ENCODE measurements at regions not wholly inside any gene's neighbourhood (a gene's known extent, or its start where the extent isn't known, plus 50 kb on each side); places are given as distances from the start of the nearest gene placed in this dataset.

DNA sequence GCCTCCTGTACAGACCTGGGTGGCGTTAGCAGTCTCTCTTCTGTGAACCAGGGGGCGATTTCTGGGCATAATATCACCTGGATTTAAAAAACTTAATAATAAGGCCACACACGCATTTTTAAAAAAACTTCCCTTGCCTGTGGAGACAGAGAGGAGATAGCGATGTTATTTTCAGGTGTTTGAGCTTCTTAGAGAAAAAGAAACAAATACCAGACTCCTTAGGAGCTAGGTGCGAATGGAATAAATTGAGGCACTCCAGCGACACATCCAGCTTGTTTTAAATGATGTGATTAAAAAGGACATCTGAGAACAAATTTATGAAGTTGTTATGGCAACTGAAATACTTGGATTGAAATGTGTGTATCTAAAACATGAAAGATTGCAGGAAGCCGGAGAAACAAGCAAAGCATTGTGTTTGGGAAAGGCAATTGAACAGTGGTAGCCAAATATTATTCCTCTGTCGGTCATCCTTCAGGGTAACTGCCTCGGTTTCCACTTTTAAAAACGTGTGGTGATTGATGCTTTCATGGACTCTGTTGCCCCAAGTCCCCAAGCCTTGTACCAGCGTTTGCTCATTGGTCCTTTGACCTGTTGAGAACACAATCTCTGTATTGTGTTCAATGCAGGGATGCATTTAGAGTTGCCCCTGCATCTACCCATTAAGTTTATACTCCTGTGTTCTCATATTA lies 158.7 kb downstream of the TM9SF2 start:
- Histone ChIP-seq H3K27me3 (ENCODE audit: control insufficient read depth, insufficient read depth, low read length, poor library complexity, severe bottlenecking) (no peaks in the 10 kb centered on the region), H3K4me1 (ENCODE audit: control insufficient read depth, insufficient read depth, low read length) (peaks cover 63% of the 10 kb centered on the region), H3K4me3 (ENCODE audit: insufficient read depth, low read depth, low read length) (no peak overlapping the region), H3K27ac (ENCODE audit: insufficient read depth, low read depth, low read length, poor library complexity, severe bottlenecking) (peak overlapping the region; percentile 95), H3K36me3 (ENCODE audit: control insufficient read depth, insufficient read depth, low read length) (no peaks in the 10 kb centered on the region), H3K9me3 (ENCODE audit: control insufficient read depth, low read length) (no peaks in the 10 kb centered on the region)
- WGBS, 2 experiments: 40 to 46% methylated on average over 10 to 11 of the region's 11 CpGs

DNA sequence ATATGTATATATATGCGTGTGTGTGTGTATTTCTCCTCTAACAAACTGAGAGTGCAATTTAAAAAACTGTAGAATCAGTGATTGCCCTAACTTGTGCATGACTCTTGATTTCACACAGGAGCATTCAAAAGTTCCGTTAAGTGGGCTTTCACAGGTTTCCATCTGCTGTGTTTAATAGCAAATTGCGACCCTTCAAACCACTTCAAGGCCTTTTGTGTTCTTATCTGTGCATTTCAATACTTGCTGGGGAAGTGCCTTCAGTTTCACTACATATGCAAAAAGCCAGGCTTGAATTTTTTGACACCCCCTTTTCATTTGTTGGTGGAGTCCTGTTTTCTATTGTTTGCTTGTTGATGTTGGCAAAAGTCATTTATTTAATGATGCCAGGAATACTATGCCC lies 158.0 kb downstream of the TM9SF2 start:
- 3 to 5% methylated on average over 2 to 3 of the region's 3 CpGs for WGBS, 2 experiments
- Histone ChIP-seq H3K9me3 (ENCODE audit: control insufficient read depth, low read length) (no peaks in the 10 kb centered on the region), H3K27me3 (ENCODE audit: control insufficient read depth, insufficient read depth, low read length, poor library complexity, severe bottlenecking) (no peaks in the 10 kb centered on the region), H3K27ac (ENCODE audit: insufficient read depth, low read depth, low read length, poor library complexity, severe bottlenecking) (peak overlapping the region; percentile 95), H3K36me3 (ENCODE audit: control insufficient read depth, insufficient read depth, low read length) (no peaks in the 10 kb centered on the region), H3K4me1 (ENCODE audit: control insufficient read depth, insufficient read depth, low read length) (peaks cover 59% of the 10 kb centered on the region), H3K4me3 (ENCODE audit: insufficient read depth, low read depth, low read length) (peak overlapping the region; percentile 23)

DNA sequence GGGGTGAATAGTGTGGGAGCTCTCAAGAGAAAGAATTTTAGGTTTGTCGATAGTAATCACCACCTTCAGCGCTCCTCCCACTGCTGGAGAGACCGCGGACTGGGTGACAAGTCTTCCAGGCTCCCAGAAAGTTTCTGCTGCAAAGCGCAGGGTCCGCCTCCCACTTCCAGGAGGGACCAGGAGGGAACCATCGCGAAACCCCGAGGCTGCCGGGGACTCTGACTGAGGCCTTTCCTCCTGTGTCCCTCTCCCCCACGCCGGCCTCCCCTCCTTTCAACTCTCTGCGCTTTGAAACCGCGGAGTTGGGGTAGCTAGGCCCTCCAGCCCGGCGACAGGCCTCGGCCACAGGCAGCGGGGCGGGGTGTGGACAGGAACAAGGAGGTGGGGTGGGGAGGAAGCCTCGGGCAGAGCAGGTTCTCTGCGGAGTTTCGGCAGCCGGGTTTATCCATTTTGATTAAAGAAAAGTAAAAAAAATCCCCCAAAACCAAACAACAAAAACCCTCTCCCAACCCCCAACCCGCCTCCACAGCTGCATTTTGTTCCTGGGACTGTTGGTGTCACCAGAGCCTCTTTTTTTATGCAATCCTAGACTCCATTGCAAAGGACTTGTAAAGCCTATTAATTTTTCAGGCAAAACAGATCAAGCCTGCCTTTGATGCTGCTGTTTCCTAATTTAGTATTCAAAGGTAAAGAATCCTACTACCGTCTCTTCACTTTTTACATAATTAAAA lies 157.2 kb downstream of the TM9SF2 start:
- Histone ChIP-seq H3K36me3 (ENCODE audit: control insufficient read depth, insufficient read depth, low read length) (no peaks in the 10 kb centered on the region), H3K4me3 (ENCODE audit: insufficient read depth, low read depth, low read length) (peak overlapping the region; percentile 50), H3K27me3 (ENCODE audit: control insufficient read depth, insufficient read depth, low read length, poor library complexity, severe bottlenecking) (no peaks in the 10 kb centered on the region), H3K4me1 (ENCODE audit: control insufficient read depth, insufficient read depth, low read length) (peaks cover 52% of the 10 kb centered on the region), H3K27ac (ENCODE audit: insufficient read depth, low read depth, low read length, poor library complexity, severe bottlenecking) (peak overlapping the region; percentile 95), H3K9me3 (ENCODE audit: control insufficient read depth, low read length) (no peaks in the 10 kb centered on the region)
- WGBS, 2 experiments: 5 to 6% methylated on average over 22 to 26 of the region's 26 CpGs

DNA sequence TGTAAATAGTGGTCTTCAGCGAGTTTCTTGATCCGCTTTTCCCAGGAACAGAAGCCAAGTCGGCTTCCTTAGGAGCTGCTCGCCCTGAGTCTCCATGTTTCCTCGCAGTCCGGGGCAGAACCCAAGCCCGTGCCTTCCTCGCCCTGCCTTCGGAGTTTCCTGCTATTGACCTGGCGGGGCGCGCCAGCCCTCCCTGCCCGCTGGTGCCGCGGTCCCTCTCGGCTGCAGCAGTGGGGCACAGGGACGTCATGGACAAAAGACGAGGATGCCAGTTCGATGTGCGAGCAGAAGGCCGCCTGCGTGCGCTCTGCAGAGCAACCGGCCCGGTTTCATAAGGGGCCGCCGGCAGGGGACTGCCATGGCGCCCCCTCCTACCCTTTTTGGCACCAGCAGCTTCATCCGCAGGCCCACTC lies 156.6 kb downstream of the TM9SF2 start:
- Histone ChIP-seq H3K36me3 (ENCODE audit: control insufficient read depth, insufficient read depth, low read length) (no peaks in the 10 kb centered on the region), H3K27ac (ENCODE audit: insufficient read depth, low read depth, low read length, poor library complexity, severe bottlenecking) (peak overlapping the region; percentile 95), H3K4me1 (ENCODE audit: control insufficient read depth, insufficient read depth, low read length) (peaks cover 46% of the 10 kb centered on the region), H3K4me3 (ENCODE audit: insufficient read depth, low read depth, low read length) (peak overlapping the region; percentile 50), H3K9me3 (ENCODE audit: control insufficient read depth, low read length) (no peaks in the 10 kb centered on the region), H3K27me3 (ENCODE audit: control insufficient read depth, insufficient read depth, low read length, poor library complexity, severe bottlenecking) (no peaks in the 10 kb centered on the region)
- WGBS, 2 experiments: 9 to 13% methylated on average over 29 of the region's 29 CpGs

DNA sequence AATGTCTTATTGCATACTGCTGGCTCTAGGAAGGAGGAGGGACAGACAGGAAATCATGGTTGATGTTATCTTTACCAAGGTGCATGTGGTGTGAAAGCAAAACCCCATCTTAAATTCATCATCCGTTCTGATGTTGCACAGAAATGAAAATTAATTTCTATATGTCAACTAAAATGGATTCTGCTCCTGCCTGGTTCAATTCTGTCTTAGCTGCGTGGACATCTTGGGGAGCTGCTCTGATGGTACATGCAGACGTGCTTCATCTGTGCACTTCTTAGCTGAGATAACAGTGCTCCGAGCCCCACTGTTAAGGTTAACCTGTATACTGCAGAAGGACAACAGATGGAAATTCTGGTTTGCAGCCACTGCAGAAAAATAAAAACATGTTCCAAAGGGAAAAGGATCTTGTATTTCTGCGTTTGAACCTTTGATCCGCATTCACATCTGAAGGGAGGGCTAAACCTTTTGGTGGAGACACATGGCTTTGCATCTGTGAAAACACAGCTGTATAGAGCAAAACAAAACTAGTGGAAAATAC lies 155.6 kb downstream of the TM9SF2 start:
- 58 to 63% methylated on average over 6 of the region's 6 CpGs for WGBS, 2 experiments
- Histone ChIP-seq H3K27me3 (ENCODE audit: control insufficient read depth, insufficient read depth, low read length, poor library complexity, severe bottlenecking) (no peaks in the 10 kb centered on the region), H3K4me3 (ENCODE audit: insufficient read depth, low read depth, low read length) (peak overlapping the region; percentile 12), H3K36me3 (ENCODE audit: control insufficient read depth, insufficient read depth, low read length) (no peaks in the 10 kb centered on the region), H3K9me3 (ENCODE audit: control insufficient read depth, low read length) (no peaks in the 10 kb centered on the region), H3K4me1 (ENCODE audit: control insufficient read depth, insufficient read depth, low read length) (peaks cover 37% of the 10 kb centered on the region), H3K27ac (ENCODE audit: insufficient read depth, low read depth, low read length, poor library complexity, severe bottlenecking) (peak overlapping the region; percentile 95)

DNA sequence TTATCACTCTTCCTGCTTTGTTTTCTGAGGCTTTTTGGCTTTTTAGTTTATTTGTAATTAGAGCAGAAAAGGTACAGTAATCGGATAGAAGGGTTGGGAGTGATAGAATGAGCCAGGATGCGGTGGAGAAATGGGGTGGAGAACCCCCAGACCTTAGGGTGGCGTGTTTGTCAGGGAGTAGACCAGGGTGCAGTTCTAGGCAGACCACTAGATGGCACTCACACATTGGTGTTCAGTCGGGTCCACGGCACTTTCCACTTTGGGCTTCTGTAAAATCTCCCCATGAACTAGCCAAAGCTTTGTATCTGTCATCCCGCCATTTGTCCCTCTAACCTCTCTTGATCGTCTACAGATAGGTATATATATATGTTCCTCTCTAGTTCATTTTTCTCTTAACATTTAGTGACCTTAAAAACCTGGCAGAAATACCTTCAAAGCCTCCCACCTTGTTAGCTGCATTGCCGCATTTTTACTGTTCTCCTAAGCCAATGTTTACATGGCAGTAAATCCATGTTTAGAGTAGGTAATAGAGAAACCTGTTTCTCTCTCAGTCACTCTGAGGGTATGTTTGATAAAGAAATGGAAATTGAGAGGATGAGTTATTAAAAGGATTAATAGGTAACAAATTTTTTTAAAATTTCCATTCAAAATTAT lies 154.9 kb downstream of the TM9SF2 start:
- Histone ChIP-seq H3K27me3 (ENCODE audit: control insufficient read depth, insufficient read depth, low read length, poor library complexity, severe bottlenecking) (no peaks in the 10 kb centered on the region), H3K4me3 (ENCODE audit: insufficient read depth, low read depth, low read length) (no peak overlapping the region), H3K36me3 (ENCODE audit: control insufficient read depth, insufficient read depth, low read length) (no peaks in the 10 kb centered on the region), H3K9me3 (ENCODE audit: control insufficient read depth, low read length) (no peaks in the 10 kb centered on the region), H3K4me1 (ENCODE audit: control insufficient read depth, insufficient read depth, low read length) (peaks cover 37% of the 10 kb centered on the region), H3K27ac (ENCODE audit: insufficient read depth, low read depth, low read length, poor library complexity, severe bottlenecking) (no peak overlapping the region)
- 11 to 17% methylated on average over 7 of the region's 8 CpGs for WGBS, 2 experiments

DNA sequence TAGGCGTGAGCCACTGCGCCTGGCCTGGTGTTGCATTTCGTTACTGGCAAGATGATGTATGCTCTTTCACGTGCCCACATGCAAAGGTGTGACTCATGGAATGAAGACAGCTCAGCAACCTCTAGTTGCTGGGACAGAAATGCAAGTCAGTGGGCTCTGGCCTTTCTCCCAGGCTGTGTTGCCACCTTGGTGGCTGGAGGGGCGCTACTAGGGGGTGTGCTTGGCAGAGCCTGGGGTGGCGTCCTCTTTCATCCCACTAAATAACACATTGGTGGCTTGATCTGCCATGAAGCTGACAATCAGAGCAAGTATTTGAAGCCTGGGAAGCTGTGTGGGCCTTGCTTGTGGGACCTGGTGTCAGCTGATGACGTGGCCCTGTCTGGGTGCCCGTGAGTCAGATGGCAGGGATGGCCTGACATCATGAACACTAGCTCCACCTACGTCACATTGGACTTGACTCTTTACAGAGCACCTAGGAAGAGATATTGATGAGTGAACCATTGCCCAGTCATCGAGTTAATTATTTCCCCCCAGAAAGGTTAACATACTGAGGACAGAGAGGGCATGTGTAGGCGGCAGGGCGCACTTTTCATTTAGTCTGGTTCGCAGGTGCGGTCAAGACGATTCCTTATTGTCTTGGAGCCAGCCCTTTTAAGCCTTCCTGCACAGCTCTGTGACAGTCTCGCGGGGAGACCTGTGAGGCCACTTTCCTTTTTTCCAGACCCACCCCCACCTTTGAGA lies 154.2 kb downstream of the TM9SF2 start:
- Histone ChIP-seq H3K9me3 (ENCODE audit: control insufficient read depth, low read length) (no peaks in the 10 kb centered on the region), H3K4me3 (ENCODE audit: insufficient read depth, low read depth, low read length) (no peak overlapping the region), H3K27me3 (ENCODE audit: control insufficient read depth, insufficient read depth, low read length, poor library complexity, severe bottlenecking) (no peaks in the 10 kb centered on the region), H3K36me3 (ENCODE audit: control insufficient read depth, insufficient read depth, low read length) (no peaks in the 10 kb centered on the region), H3K4me1 (ENCODE audit: control insufficient read depth, insufficient read depth, low read length) (peaks cover 32% of the 10 kb centered on the region), H3K27ac (ENCODE audit: insufficient read depth, low read depth, low read length, poor library complexity, severe bottlenecking) (no peak overlapping the region)
- 86% methylated on average over 17 of the region's 17 CpGs for WGBS, 2 experiments

DNA sequence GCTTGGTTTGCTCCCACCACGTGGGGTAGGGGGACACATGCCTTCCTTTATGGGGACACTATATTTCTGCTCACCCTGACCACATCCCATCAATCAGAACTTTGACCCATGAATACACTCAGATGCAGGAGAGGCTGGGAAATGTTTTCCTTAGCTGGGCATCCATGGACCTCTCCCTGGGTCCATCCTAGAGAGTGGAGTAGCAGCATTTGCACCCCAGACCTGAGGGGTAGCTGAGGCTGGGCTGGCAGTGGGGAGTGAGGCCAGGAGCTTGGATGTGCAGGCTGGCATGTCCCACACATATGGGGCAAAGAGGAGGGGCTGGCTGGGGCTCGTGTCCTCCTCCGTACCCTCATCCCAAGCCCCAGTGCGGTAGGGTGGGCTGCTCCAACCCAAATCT lies 152.8 kb downstream of the TM9SF2 start:
- Histone ChIP-seq H3K36me3 (ENCODE audit: control insufficient read depth, insufficient read depth, low read length) (no peaks in the 10 kb centered on the region), H3K4me3 (ENCODE audit: insufficient read depth, low read depth, low read length) (no peak overlapping the region), H3K27me3 (ENCODE audit: control insufficient read depth, insufficient read depth, low read length, poor library complexity, severe bottlenecking) (no peaks in the 10 kb centered on the region), H3K4me1 (ENCODE audit: control insufficient read depth, insufficient read depth, low read length) (peaks cover 17% of the 10 kb centered on the region), H3K9me3 (ENCODE audit: control insufficient read depth, low read length) (no peaks in the 10 kb centered on the region), H3K27ac (ENCODE audit: insufficient read depth, low read depth, low read length, poor library complexity, severe bottlenecking) (no peak overlapping the region)
- 93 to 94% methylated on average over 4 of the region's 4 CpGs for WGBS, 2 experiments

DNA sequence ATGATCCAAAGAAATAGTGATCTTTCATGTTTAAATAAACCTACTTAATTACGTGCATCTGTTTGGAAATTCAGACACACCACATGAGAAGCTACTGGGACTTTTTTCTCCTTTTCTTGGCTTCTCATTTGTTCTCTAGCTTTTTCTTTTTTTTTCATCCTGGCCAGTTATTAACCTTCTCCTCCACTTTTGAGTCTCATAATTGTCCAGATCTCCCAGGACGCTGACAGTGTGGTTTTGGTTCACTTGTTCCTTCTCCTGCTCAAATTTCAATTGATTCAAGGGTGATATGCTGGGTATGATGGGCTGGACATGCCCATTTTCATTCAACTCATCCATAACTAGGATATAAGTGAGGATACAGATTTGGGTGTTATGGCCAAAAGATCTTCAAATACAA lies 152.3 kb downstream of the TM9SF2 start:
- H3K4me3 ChIP-seq (ENCODE audit: insufficient read depth, low read depth, low read length): no peak overlapping the region
- H3K9me3 ChIP-seq (ENCODE audit: control insufficient read depth, low read length): no peaks in the 10 kb centered on the region
- WGBS, 2 experiments: 69 to 72% methylated on average over 2 of the region's 2 CpGs
- H3K4me1 ChIP-seq (ENCODE audit: control insufficient read depth, insufficient read depth, low read length): peaks cover 14% of the 10 kb centered on the region
- no peaks in the 10 kb centered on the region for H3K36me3 ChIP-seq (ENCODE audit: control insufficient read depth, insufficient read depth, low read length)
- H3K27ac ChIP-seq (ENCODE audit: insufficient read depth, low read depth, low read length, poor library complexity, severe bottlenecking): no peak overlapping the region
- H3K27me3 ChIP-seq (ENCODE audit: control insufficient read depth, insufficient read depth, low read length, poor library complexity, severe bottlenecking): no peaks in the 10 kb centered on the region

Data from ectodermal cell (in vitro differentiated cells).